HG03571 (cell line): ENCODE measurements at regions not wholly inside any gene's neighbourhood (a gene's known extent, or its start where the extent isn't known, plus 50 kb on each side); places are given as distances from the start of the nearest gene placed in this dataset.
A peak's percentile ranks its signal among the peaks of the same experiment; 100 is the strongest.

ENCODE experiments used
- ATAC-seq: cut with Tn5 transposase; IDR thresholded peaks from one replicate; pipeline ENCODE4 v1.9.1; 2021; ENCODE audit not compliant: unreplicated experiment

DNA sequence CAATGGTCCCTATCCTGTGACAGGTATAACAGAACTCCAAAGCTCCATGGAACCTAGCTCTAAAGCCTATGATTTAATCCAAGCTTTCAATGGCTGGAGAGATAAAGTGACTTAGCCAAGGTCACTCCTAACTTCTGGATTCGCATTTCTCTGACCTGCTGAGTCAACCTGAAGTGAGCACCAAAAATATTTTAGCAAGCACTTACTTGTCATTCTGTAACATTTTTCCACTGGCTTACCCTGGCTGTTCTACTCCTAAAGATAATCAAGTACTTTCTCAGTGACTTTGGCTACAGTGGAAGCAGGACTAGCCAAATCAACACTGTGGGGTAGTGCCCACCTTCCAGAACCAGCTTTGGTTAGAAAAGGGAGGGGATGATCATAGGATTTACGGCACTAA lies 188.3 kb downstream of the OGFRL1 start:
- no peak for ATAC-seq

- ATAC-seq = no peak
These were observed 190.4 kb downstream of the OGFRL1 start for GRCh38 chr6:71478834-71479541.

GRCh38 chr6:71480577-71480976 lies 192.0 kb downstream of the OGFRL1 start:
- no peak for ATAC-seq

DNA sequence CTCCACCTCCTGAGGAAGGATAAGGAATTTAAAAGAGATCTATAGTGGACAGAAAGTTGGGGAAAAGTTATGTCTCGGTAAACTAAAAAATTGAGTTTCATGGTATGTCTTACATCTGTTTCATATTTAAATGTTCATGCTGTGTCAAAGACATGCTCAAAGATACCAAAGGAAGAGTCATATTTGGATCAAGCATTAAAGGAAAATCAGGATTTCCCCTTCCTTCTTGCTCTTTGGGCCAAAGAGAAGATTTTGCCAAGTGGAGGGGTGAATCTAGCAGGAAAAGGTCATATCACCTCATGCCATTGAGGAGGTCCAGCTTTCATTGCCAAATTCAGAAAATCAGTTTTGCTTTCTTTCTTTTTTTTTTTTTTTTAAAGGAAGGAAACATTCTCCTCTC lies 192.4 kb downstream of the OGFRL1 start:
- no peak for ATAC-seq

GRCh38 chr6:71481801-71482200 lies 193.2 kb downstream of the OGFRL1 start:
- ATAC-seq = no peak

- ATAC-seq = no peak
These were observed 194.1 kb downstream of the OGFRL1 start for GRCh38 chr6:71482742-71483141.

- ATAC-seq = no peak
These were observed 197.8 kb downstream of the OGFRL1 start for GRCh38 chr6:71486461-71486860.

GRCh38 chr6:71488186-71488585 lies 199.6 kb downstream of the OGFRL1 start:
- no peak for ATAC-seq

DNA sequence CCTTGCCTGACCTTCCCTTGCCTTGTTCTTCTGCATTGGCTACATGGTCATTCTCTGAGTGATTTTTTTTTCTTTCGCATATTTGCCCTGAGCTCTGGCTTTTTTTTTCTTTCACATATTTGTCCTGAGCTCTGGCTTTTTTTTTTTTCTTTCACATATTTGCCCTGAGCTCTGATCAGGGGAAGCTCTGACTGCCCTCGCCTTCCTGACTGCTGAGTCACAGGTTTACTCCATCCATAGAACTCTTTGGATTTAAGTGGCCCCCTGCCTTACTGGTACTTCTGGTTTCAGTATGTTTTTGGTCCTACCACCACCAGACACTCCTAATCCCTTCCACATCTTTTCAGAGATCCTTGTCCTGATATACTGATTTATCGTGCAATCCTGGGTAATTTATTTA lies 201.1 kb downstream of the OGFRL1 start:
- no peak for ATAC-seq

DNA sequence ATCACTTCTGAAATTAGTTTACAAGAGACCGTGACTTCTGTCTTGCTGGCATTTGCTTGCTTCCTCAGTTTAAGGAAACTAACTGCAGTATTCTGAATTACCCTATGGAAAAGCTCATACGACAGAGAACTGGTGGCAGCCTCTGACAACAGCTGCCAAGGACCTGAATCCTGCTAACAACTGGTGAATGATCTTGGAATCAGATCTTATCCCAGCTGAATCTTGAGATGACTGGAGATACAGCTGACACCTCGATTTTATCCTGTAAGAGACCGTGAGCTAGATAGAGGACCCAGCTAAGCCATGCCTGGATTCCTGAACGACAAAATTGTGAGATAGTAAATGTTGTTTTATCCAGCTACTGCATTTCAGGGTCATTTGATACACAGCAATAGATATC lies 202.3 kb downstream of the OGFRL1 start:
- no peak for ATAC-seq

- ATAC-seq = no peak
These were observed 203.2 kb downstream of the OGFRL1 start for GRCh38 chr6:71491844-71492243.

GRCh38 chr6:71492668-71493067 lies 204.1 kb downstream of the OGFRL1 start:
- no peak for ATAC-seq

DNA sequence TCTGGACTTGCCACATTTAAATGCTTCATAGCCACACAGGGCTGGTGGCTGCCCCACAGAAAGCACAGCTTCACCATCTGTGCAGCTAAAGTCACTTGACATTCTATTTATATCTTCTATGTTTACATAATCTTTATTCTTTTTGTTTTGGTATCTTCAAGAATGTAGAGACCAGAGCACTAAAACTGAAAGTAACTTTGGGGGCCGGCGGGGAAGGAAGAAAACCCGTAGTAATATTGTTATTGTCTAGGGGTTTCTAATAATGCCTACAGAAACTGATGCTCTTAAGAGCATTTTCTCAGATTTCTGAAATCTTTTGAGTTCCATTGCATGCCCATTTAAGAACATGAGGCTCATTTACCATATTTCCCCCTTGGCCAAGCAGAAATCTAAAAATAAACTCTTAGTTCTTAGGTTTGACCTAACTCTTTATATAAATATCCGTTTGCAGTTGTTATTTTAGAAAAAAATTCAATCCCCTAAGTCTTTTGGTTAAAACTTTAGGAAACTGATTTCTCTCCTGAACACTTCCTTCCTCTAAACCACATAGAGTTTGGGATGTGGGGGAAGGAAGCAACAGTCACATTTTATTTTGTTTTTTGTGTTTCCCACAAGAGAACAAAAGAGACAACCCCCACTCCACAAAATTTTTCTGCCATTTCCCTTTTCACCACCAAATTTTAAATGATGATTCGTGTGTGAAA lies 207.6 kb downstream of the OGFRL1 start:
- ATAC-seq = peak; percentile 99

GRCh38 chr6:71496722-71497033 lies 208.1 kb downstream of the OGFRL1 start:
- no peak for ATAC-seq

- no peak for ATAC-seq
These were observed 210.0 kb downstream of the OGFRL1 start for GRCh38 chr6:71498638-71499037.

- no peak for ATAC-seq
These were observed 211.1 kb downstream of the OGFRL1 start for GRCh38 chr6:71499667-71500066.

GRCh38 chr6:71502168-71502567 lies 213.6 kb downstream of the OGFRL1 start:
- ATAC-seq = no peak

- no peak for ATAC-seq
These were observed 214.3 kb downstream of the OGFRL1 start for GRCh38 chr6:71502956-71503355.

DNA sequence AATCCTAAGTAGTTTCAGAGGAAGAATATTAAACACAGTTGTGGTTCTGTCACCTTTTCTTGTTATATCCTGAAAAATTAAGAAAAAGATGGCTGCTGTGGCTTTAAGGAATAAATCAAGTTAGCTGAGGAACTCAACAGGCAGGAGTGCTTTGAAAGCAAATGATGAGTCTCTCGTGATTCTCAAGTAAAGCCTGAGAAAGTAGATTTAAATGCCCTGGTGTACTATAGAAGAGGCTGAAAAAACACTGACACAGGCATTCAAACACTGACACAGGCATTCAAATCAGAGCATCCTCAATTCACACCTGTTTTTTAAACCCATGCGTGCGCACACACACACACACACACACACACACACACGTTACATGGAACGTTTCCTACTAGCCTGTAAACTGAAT lies 218.6 kb downstream of the OGFRL1 start:
- no peak for ATAC-seq

- ATAC-seq = no peak
These were observed 220.8 kb downstream of the OGFRL1 start for GRCh38 chr6:71509191-71510005.

- no peak for ATAC-seq
These were observed 221.6 kb downstream of the OGFRL1 start for GRCh38 chr6:71510057-71510713.

DNA sequence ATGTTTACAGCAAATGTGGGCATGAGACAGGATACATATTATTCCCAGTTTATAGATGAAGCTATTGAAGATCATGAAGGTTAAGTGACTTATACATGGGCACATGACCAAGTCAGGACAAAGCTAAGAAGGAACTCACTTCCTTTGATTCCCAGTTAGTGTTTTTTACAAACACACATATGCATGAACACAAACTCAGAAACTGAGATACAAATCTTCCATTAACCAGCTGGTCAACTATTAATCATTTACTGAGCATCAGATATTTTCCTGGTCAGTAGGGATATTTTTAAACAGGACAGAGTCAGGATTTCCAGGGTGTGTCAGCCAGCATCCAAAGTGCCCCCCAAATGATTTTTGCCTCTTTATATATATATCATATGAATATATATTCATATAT lies 222.2 kb downstream of the OGFRL1 start:
- ATAC-seq = no peak
